ENCODE measurements at regions not wholly inside any gene's neighbourhood (a gene's known extent, or its start where the extent isn't known, plus 50 kb on each side); places are given as distances from the start of the nearest gene placed in this dataset.

DNA sequence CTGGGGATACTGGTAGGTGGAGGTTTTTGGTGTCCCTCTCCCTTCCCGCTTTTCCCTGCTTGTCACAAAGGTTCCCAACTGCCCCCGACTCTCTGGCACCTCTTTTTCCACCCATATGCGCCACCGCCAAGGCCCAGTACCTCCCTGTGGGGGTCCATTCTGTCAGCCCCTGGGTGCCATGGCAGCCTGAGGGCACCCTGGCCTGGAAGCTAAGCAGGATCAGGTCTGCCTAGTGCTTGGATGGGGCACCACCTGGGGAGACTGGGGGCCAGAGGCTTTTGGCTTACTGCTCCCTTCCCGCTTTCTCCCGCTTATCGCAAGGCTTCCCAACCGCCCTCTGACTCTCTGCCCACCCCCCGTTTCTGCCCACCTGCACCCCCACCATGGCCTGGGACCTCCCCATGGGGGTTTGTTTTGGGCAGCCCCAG is 2286.4 kb downstream of the TP53TG3F start:
- TF ChIP-seq, protein P1, sequence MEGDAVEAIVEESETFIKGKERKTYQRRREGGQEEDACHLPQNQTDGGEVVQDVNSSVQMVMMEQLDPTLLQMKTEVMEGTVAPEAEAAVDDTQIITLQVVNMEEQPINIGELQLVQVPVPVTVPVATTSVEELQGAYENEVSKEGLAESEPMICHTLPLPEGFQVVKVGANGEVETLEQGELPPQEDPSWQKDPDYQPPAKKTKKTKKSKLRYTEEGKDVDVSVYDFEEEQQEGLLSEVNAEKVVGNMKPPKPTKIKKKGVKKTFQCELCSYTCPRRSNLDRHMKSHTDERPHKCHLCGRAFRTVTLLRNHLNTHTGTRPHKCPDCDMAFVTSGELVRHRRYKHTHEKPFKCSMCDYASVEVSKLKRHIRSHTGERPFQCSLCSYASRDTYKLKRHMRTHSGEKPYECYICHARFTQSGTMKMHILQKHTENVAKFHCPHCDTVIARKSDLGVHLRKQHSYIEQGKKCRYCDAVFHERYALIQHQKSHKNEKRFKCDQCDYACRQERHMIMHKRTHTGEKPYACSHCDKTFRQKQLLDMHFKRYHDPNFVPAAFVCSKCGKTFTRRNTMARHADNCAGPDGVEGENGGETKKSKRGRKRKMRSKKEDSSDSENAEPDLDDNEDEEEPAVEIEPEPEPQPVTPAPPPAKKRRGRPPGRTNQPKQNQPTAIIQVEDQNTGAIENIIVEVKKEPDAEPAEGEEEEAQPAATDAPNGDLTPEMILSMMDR (IDR thresholded peaks at IDR 0.05; ENCODE audit: low read depth, low read length, poor library complexity, severe bottlenecking), result no peak
- no peak for TF ChIP-seq EZH2phosphoT487 (IDR thresholded peaks at IDR 0.05; ENCODE audit: borderline replicate concordance, low read length)

All from DOHH2 (cell line).